ENCODE measurements at regions not wholly inside any gene's neighbourhood (a gene's known extent, or its start where the extent isn't known, plus 50 kb on each side); places are given as distances from the start of the nearest gene placed in this dataset.
"Not testable (repeated sequence)": the region's sequence is repeated elsewhere in the genome, so short reads cannot be mapped to it uniquely, and the experiment has no call there.

DNA sequence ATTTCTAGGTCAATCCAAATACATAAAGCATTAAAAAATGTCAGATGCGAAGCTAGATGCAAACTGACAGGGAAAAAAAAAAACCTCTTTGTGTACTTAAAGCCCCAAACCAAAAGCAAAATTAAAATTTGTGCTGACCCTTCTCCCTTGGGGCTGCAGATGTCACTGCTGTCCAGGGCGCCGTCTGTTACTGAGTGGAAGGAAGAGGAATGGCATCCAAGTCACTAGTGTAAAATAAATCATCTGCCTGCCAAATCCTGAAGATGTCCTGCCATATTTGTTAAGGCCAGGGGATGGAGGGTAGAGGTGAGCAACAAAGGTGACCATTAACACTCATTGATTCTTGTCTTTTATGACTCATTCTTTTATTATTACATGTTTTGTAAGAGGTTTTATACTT, 233.2 kb upstream of the VKORC1L1 start:
- not testable (repeated sequence) for TF ChIP-seq CTCF, POLR2A (IDR thresholded peaks at IDR 0.05)
